ENCODE measurements at regions not wholly inside any gene's neighbourhood (a gene's known extent, or its start where the extent isn't known, plus 50 kb on each side); places are given as distances from the start of the nearest gene placed in this dataset.

DNA sequence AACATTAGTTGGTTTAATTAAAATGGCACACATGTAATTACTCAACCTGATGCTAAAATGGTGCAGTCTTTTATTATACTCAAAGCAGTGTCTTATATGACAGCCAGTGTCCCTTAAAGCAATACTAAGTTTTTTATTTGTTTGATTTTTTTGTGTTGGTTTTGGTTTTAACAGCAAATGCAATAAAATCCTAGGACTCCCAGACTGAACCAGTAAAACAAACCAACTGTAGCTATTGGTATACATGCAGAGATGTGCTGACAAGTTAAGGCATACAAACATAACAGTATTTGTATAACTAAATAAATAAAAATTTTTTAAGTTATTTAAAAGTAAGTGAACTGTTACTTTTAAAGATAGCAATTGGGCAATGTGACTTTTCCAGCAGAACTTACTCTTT lies 387.7 kb downstream of the RND3 start:
- no peak for DNase-seq (ENCODE audit: low spot score)
- Mint-ChIP-seq H3K27me3 (ENCODE audit: low read depth) (no peaks in the 10 kb centered on the region), H3K4me3 (ENCODE audit: low read depth) (no peak overlapping the region), H3K36me3 (ENCODE audit: low read depth) (no peaks in the 10 kb centered on the region), H3K4me1 (ENCODE audit: low read depth) (no peaks in the 10 kb centered on the region), H3K27ac (no peak overlapping the region), H3K9me3 (no peaks in the 10 kb centered on the region)
- intact Hi-C loops (cut with micrococcal nuclease): no loop called here

DNA sequence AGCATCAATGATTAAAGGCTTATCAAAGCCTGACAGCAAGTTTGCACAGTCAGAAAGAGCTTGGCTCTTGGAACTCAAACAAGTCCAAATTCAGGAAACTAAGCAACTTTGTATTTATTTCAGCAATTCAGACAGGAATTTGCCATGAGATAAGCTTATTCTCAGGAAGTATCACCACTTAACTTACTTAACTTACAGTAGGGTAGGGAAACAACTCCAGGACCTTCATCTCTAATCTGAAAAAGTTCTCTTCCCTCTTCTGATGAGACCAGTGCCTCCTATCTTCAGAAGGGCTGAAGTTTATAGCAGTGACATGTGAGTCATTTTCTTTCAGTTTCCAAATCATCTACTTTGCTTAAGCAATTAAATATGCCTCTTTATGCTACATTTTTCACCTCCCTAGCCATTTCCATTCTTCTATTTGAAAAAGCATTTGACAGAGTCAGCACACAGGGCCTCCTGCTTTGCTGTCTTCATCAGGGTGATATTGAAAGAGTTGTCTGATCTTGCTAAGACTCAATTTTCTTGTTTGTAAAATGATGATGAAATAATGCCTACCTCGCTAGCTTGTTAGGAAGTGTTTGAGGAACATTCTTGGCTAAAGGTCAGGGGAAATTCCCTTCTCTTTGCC lies 389.5 kb downstream of the RND3 start:
- Mint-ChIP-seq H3K4me3 (ENCODE audit: low read depth) (no peak overlapping the region), H3K36me3 (ENCODE audit: low read depth) (no peaks in the 10 kb centered on the region), H3K27me3 (ENCODE audit: low read depth) (no peaks in the 10 kb centered on the region), H3K27ac (no peak overlapping the region), H3K9me3 (no peaks in the 10 kb centered on the region), H3K4me1 (ENCODE audit: low read depth) (no peaks in the 10 kb centered on the region)
- DNase-seq (ENCODE audit: low spot score): no peak
- intact Hi-C loops (cut with micrococcal nuclease): no loop called here

DNA sequence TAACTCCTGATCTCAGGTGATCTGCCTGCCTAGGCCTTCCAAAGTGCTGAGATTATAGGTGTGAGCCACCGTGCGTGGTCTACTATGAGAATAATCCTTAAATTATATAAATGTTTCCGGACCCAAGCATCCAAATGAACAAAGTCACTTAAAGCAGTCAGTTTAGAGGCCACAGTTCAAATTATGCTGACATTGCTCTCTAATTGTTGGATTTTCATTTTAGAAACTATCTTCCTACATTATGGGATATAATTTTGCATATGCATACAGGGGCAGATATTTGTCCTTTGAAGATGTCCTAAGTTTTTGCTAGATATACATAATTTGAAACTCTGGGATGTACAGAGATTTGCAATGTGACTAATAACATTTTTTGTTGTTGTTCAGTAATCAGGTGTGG lies 390.1 kb downstream of the RND3 start:
- no peak overlapping the region for H3K27ac Mint-ChIP-seq
- H3K4me1 Mint-ChIP-seq (ENCODE audit: low read depth): no peaks in the 10 kb centered on the region
- H3K4me3 Mint-ChIP-seq (ENCODE audit: low read depth): no peak overlapping the region
- no peaks in the 10 kb centered on the region for H3K36me3 Mint-ChIP-seq (ENCODE audit: low read depth)
- DNase-seq (ENCODE audit: low spot score): no peak
- H3K27me3 Mint-ChIP-seq (ENCODE audit: low read depth): no peaks in the 10 kb centered on the region
- intact Hi-C loops (cut with micrococcal nuclease): no loop called here
- H3K9me3 Mint-ChIP-seq: no peaks in the 10 kb centered on the region

DNA sequence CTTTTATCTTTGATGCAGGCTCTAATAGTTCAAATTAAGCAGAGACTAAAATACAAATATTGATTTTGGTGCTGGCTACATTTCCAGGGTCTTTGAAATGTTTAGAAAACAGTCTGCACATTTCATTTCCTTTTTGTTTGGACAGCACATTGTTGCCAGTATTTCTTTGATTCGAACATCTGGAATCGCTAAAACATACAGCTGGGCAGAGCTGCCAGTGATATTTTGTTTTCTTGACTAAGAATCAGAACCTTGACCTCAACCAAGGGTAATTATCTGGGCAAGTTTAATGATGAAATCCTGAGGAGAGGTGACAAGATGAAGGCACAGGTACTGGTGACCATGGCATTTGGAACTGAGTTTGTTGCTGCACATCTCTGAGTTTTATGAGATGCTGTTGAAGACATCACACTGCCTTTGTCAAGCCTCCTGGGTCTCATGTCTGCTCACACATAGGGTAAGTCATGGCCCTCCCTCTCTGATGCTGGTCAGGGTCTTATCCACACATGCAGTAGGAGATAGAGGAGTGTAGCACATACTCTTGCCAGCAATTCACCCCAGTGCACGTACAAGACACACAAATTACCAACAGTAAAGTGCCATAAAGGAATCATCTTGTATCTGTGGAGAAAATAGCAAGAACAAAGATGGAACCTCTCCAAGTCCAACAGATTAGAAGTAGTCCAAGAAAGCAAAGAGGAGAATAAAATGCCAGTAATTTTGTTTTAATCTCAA lies 391.9 kb downstream of the RND3 start:
- no peak for DNase-seq (ENCODE audit: low spot score)
- H3K36me3 Mint-ChIP-seq (ENCODE audit: low read depth): no peaks in the 10 kb centered on the region

DNA sequence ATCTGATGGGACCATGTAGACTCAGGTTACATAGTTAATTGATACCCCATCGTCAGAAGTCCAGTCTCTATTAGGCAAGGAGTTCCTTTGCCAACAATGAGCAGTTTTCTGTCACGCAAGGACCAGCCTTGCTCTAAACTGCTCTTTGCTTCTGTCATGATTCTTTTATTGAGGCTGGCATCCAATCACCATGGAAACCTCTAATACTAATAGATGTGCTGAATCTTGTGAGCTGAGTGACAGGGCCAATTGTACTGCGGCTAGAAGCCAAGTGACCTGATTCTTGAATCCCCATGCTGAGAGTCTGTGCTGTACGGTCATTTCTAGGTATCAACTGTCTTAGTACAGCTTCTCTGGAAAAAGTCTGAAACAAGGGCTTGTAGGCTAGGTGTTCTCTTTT lies 395.6 kb downstream of the RND3 start:
- Mint-ChIP-seq H3K27ac (no peak overlapping the region), H3K4me3 (ENCODE audit: low read depth) (no peak overlapping the region), H3K27me3 (ENCODE audit: low read depth) (no peaks in the 10 kb centered on the region), H3K4me1 (ENCODE audit: low read depth) (no peaks in the 10 kb centered on the region), H3K9me3 (no peaks in the 10 kb centered on the region), H3K36me3 (ENCODE audit: low read depth) (no peaks in the 10 kb centered on the region)
- no peak for DNase-seq (ENCODE audit: low spot score)
- intact Hi-C loops (cut with micrococcal nuclease): no loop called here

More for the DNA sequence above, 391.9 kb downstream of the RND3 start:
- intact Hi-C loops (cut with micrococcal nuclease): no loop called here
- no peak overlapping the region for H3K4me3 Mint-ChIP-seq (ENCODE audit: low read depth)
- H3K27me3 Mint-ChIP-seq (ENCODE audit: low read depth): no peaks in the 10 kb centered on the region
- H3K4me1 Mint-ChIP-seq (ENCODE audit: low read depth): no peaks in the 10 kb centered on the region
- no peaks in the 10 kb centered on the region for H3K9me3 Mint-ChIP-seq
- no peak overlapping the region for H3K27ac Mint-ChIP-seq

DNA sequence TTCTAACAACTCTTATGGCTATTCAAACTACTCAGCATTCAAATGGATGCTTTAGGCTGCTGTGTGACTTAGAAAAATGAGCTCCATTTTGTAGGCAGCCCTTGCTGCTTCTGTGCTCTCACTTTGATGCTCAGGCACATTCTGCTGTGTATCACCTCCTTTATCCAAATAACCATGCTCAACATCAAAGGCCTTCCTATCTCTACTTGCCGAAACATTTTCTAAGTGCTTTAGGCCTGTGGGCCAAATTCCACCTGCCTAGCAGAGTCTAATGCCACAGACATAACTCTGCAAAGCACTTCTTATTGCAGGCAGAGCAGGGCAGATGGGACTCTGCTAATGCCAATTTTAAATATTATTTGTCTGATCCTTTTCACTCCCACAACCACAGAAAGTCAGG lies 397.4 kb downstream of the RND3 start:
- no peaks in the 10 kb centered on the region for H3K9me3 Mint-ChIP-seq
- no peak overlapping the region for H3K27ac Mint-ChIP-seq
- no peaks in the 10 kb centered on the region for H3K36me3 Mint-ChIP-seq (ENCODE audit: low read depth)
- no peak overlapping the region for H3K4me3 Mint-ChIP-seq (ENCODE audit: low read depth)
- no peaks in the 10 kb centered on the region for H3K27me3 Mint-ChIP-seq (ENCODE audit: low read depth)
- intact Hi-C loops (cut with micrococcal nuclease): no loop called here
- no peak for DNase-seq (ENCODE audit: low spot score)
- H3K4me1 Mint-ChIP-seq (ENCODE audit: low read depth): no peaks in the 10 kb centered on the region

DNA sequence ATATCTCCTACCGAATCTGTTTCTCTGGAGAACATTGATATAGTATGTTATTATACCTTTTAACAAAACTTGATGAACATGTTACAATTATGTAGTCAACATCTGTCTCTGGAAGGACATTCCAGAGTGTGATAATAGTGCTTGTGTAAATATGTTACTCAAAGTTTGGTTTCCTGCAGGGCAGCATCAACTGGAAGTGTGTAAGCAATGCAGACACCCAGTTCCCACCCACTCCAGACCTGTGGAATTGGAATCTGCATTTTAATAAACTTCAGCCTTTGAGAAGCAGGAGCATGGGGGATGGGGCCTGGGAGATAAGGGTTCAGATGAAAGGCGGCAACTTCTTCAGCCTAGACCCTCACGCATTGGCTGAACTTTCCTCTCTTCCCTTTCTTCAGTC lies 398.9 kb downstream of the RND3 start:
- Mint-ChIP-seq H3K36me3 (ENCODE audit: low read depth) (no peaks in the 10 kb centered on the region), H3K27ac (no peak overlapping the region), H3K27me3 (ENCODE audit: low read depth) (no peaks in the 10 kb centered on the region), H3K4me3 (ENCODE audit: low read depth) (no peak overlapping the region), H3K9me3 (peaks cover 4% of the 10 kb centered on the region), H3K4me1 (ENCODE audit: low read depth) (no peaks in the 10 kb centered on the region)
- no peak for DNase-seq (ENCODE audit: low spot score)
- intact Hi-C loops (cut with micrococcal nuclease): no loop called here

DNA sequence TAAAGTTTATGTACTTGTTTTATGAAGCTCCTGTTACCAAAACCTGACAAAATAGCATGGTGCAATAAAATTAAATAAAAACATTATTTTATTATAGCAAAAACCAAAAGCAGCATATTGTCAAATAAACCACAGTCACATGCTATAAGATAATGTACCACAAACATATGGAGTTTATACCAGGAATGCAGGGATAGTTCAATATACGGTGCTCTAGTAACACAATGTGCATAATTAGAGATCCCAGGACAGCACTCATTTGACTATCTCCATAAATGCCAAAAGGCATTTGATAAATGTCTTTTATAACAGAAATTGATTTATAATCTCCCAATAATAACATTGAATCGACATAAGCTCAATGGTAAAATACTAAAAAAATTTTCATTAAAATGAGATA lies 402.0 kb downstream of the RND3 start:
- no peak for DNase-seq (ENCODE audit: low spot score)
- Mint-ChIP-seq H3K9me3 (peaks cover 11% of the 10 kb centered on the region), H3K27ac (no peak overlapping the region), H3K4me3 (ENCODE audit: low read depth) (no peak overlapping the region), H3K36me3 (ENCODE audit: low read depth) (no peaks in the 10 kb centered on the region), H3K27me3 (ENCODE audit: low read depth) (no peaks in the 10 kb centered on the region), H3K4me1 (ENCODE audit: low read depth) (no peaks in the 10 kb centered on the region)
- intact Hi-C loops (cut with micrococcal nuclease): no loop called here

DNA sequence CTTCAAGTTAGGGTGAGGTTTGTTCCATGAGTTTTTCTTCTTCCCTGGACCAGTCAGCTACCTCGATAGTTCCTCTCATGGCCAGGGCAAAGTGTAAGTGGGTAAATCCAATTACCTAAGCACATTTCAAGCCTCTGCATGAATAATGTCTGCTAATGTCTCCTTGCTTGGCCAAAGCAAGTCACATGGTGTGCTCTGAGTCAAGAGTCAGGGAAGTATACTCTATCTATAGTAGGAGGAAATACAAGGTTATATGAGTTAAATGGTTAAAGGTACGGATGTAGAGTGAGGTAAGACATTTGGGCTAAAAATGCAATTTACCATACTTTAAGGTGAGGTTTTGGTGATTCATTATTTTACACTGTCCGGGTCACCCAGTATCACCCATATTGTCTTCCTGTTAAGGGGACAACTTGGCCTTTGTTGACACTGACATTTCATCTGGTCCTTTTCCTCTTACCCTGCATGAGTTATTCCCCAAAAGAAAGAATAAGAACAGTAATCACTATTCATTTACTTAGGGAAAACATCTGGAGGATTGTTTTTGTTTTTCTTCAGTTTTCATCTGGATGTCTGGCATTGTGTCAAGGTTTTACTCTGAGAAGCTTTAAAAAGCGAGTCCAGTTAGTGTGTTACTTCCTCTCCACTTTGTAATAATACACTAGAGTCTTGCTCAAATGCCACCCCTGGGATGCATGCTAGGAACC lies 405.5 kb downstream of the RND3 start:
- intact Hi-C loops (cut with micrococcal nuclease): no loop called here
- no peaks in the 10 kb centered on the region for H3K4me1 Mint-ChIP-seq (ENCODE audit: low read depth)
- no peaks in the 10 kb centered on the region for H3K27me3 Mint-ChIP-seq (ENCODE audit: low read depth)
- H3K9me3 Mint-ChIP-seq: peaks cover 14% of the 10 kb centered on the region
- DNase-seq (ENCODE audit: low spot score): no peak
- no peaks in the 10 kb centered on the region for H3K36me3 Mint-ChIP-seq (ENCODE audit: low read depth)
- H3K4me3 Mint-ChIP-seq (ENCODE audit: low read depth): no peak overlapping the region
- H3K27ac Mint-ChIP-seq: no peak overlapping the region

DNA sequence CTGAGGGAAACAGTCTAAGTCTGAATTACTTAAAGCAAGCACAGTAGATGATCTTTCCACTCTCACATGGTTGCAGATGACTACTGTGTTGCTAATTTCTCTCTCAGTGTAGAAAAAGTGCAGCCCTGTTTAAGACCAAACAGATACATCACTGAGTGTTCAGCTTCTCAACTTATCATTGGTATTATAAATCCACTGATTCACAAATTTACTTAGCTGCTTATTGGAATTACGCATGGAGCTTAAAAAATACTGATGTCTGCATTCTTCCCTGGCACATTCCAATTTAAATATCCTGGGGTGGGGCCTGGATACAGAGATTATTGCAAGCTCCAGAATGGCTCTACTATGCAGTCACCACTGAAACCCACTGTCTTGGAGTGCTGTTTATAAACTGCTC lies 411.2 kb downstream of the RND3 start:
- H3K27ac Mint-ChIP-seq: no peak overlapping the region
- intact Hi-C loops (cut with micrococcal nuclease): no loop called here
- H3K4me1 Mint-ChIP-seq (ENCODE audit: low read depth): no peaks in the 10 kb centered on the region
- DNase-seq (ENCODE audit: low spot score): no peak
- no peaks in the 10 kb centered on the region for H3K36me3 Mint-ChIP-seq (ENCODE audit: low read depth)
- H3K4me3 Mint-ChIP-seq (ENCODE audit: low read depth): no peak overlapping the region
- H3K27me3 Mint-ChIP-seq (ENCODE audit: low read depth): no peaks in the 10 kb centered on the region
- H3K9me3 Mint-ChIP-seq: peaks cover 3% of the 10 kb centered on the region

DNA sequence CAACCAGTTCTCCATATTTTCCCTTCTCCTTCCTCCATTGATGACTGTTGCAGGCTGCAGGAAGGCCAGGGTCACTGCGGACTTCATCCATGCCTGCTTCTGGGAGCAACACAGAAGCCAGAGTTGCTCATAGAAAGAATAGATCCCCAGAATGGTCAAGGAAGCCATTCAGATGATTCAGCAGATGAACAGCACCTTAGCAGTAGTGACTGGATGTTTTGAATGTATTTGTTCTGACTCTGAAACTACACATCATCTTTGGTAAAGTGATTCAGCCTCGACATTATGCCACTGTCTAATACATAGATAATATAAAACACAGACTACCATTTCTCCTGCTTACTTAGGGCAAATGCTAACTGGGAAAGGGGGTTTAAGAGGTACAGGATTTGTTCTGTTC lies 411.6 kb downstream of the RND3 start:
- no peaks in the 10 kb centered on the region for H3K4me1 Mint-ChIP-seq (ENCODE audit: low read depth)
- no peaks in the 10 kb centered on the region for H3K27me3 Mint-ChIP-seq (ENCODE audit: low read depth)
- intact Hi-C loops (cut with micrococcal nuclease): no loop called here
- no peak overlapping the region for H3K27ac Mint-ChIP-seq
- no peak overlapping the region for H3K4me3 Mint-ChIP-seq (ENCODE audit: low read depth)
- DNase-seq (ENCODE audit: low spot score): no peak
- H3K36me3 Mint-ChIP-seq (ENCODE audit: low read depth): no peaks in the 10 kb centered on the region
- H3K9me3 Mint-ChIP-seq: peaks cover 3% of the 10 kb centered on the region

DNA sequence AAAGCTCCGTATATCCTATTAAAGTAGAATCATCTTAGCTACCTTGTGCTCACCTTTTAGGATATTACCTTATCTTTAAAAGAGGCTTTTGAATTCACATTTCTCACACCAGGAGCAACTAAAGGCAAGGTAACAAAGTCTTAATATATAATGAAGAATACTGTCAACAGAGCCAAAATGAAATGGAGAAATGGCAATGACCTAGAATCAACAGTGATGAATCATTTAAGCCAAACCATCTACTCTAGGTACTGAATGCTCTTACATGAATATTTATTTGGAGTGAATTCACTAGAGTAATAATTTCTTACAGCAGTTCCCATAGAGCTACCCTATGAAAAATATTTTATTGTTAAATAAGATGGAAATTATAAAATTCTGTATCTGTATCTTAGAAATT lies 421.0 kb downstream of the RND3 start:
- intact Hi-C loops (cut with micrococcal nuclease): no loop called here
- Mint-ChIP-seq H3K4me3 (ENCODE audit: low read depth) (no peak overlapping the region), H3K36me3 (ENCODE audit: low read depth) (no peaks in the 10 kb centered on the region), H3K27ac (no peak overlapping the region), H3K9me3 (no peaks in the 10 kb centered on the region), H3K27me3 (ENCODE audit: low read depth) (no peaks in the 10 kb centered on the region), H3K4me1 (ENCODE audit: low read depth) (no peaks in the 10 kb centered on the region)
- DNase-seq (ENCODE audit: low spot score): no peak

DNA sequence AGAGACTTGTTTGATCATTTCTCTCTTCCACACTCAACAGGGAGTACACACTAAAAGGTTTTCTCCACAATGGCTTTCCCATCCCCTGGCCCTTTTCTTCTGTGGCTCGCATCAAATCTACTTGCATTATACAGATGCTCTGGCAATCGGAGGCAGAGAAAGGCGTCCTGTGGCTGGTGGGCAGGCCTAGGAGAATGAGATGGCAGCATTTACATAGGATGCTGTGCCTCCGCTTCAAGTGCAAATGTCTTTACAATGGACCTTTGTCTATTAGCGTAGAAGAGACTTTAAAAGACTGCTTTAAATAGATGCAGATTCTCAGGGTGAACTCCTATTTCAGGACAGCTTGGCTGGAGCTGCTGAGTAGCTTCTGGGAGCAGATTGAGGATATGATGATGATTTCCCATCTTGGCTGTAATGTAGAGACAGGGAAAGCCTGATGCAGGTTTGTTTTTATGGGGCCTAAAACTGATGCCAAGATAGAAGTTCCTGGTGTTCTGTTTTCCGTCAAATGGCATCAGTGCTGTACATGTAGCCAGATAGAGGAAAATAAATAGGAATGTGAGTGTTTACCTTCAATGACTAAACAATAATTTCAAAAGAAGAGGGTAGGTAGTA lies 423.4 kb downstream of the RND3 start:
- H3K27ac Mint-ChIP-seq: no peak overlapping the region
- H3K27me3 Mint-ChIP-seq (ENCODE audit: low read depth): no peaks in the 10 kb centered on the region
- H3K36me3 Mint-ChIP-seq (ENCODE audit: low read depth): no peaks in the 10 kb centered on the region
- no peaks in the 10 kb centered on the region for H3K9me3 Mint-ChIP-seq
- no peak overlapping the region for H3K4me3 Mint-ChIP-seq (ENCODE audit: low read depth)
- intact Hi-C loops (cut with micrococcal nuclease): no loop called here
- no peak for DNase-seq (ENCODE audit: low spot score)
- no peaks in the 10 kb centered on the region for H3K4me1 Mint-ChIP-seq (ENCODE audit: low read depth)

All from activated T-helper 2 cell treated with anti-CD3 and anti-CD28 coated beads, Interferon-gamma antibody, Interleukin-2, Interleukin-4, amounts not matched to agents 10 μg/mL and 5 μg/mL and 100 μg/mL, durations not matched to agents 14 hours and 24 hours and 36 hours (primary cell).